HEK293 (cell line): ENCODE measurements at regions not wholly inside any gene's neighbourhood (a gene's known extent, or its start where the extent isn't known, plus 50 kb on each side); places are given as distances from the start of the nearest gene placed in this dataset.

Experiments
- CTCF ChIA-PET: fragments of 350-600 bp; formaldehyde crosslinking; extraction: SDS; loops from one replicate; lab custom pipeline; 2021; ENCODE audit warnings: antibody characterized with exemption; lab: Yijun Ruan, JAX
- POLR2A ChIA-PET: fragments of 300-600 bp; formaldehyde crosslinking; extraction: SDS; loops from one replicate; lab custom pipeline; 2020; ENCODE audit warnings: antibody characterized with exemption, inconsistent platforms; lab: Yijun Ruan, JAX
- H3K27ac ChIP-seq: fragments of 200-500 bp; sonication (Bioruptor generic); 2 replicates; pipeline ENCODE4 v1.5.1; 2014; ENCODE audit warnings: low read depth, low read length, control low read depth, inconsistent platforms; ENCODE audit errors: extremely low read depth
- H3K36me3 ChIP-seq, 2 experiments: fragments of 200-500 bp in 1 of 2; sonication (Bioruptor generic) in 1 of 2; 1 replicate in 1 of 2; 2 replicates in 1 of 2; pipeline ENCODE4 v1.5.1; 2014 to 2017; ENCODE audit warnings: inconsistent platforms in 2 of 2, low read length in 2 of 2; ENCODE audit not compliant: control insufficient read depth in 2 of 2, insufficient read depth in 1 of 2
- H3K4me1 ChIP-seq: fragments of 200-500 bp; sonication (Bioruptor generic); 2 replicates; pipeline ENCODE4 v1.5.1; 2014; ENCODE audit warnings: mild to moderate bottlenecking, low read length, inconsistent platforms; ENCODE audit not compliant: control insufficient read depth, insufficient read depth
- H3K4me3 ChIP-seq: 2 replicates; pipeline ENCODE4 v1.5.1; 2011; ENCODE audit warnings: low read depth, mild to moderate bottlenecking, control low read depth, low read length, moderate library complexity
- H3K9me3 ChIP-seq: fragments of 200-500 bp; sonication (Bioruptor generic); 2 replicates; pipeline ENCODE4 v1.5.1; 2014; ENCODE audit warnings: low read depth, low read length, inconsistent platforms; ENCODE audit not compliant: control insufficient read depth, insufficient read depth
- HOXA7 ChIP-seq: sonication (generic); formaldehyde crosslinking; IDR thresholded peaks from 2 replicates; pipeline ENCODE4 v1.8.1; 2022; ENCODE audit warnings: missing genetic modification reagents, borderline replicate concordance
- KLF1 ChIP-seq: fragments of 450-650 bp; formaldehyde crosslinking; IDR thresholded peaks from 2 replicates; pipeline ENCODE4 v1.5.1; 2016; ENCODE audit warnings: missing biosample characterization, missing genetic modification characterization
- SETDB1 ChIP-seq: IDR thresholded peaks from one replicate; pipeline ENCODE4 v1.6.1; 2017; ENCODE audit warnings: mild to moderate bottlenecking, low read length, moderate library complexity, mixed read lengths; ENCODE audit not compliant: insufficient read length
- ZBTB8A ChIP-seq: fragments of 450-650 bp; formaldehyde crosslinking; IDR thresholded peaks from 2 replicates; pipeline ENCODE4 v1.5.1; 2016; ENCODE audit warnings: missing biosample characterization, missing genetic modification characterization
- ZNF132 ChIP-seq: fragments of 450-650 bp; formaldehyde crosslinking; IDR thresholded peaks from 2 replicates; pipeline ENCODE4 v1.5.1; 2017; ENCODE audit warnings: missing biosample characterization, missing genetic modification characterization, borderline replicate concordance
- ZNF169 ChIP-seq: fragments of 450-650 bp; formaldehyde crosslinking; IDR thresholded peaks from 2 replicates; pipeline ENCODE4 v1.5.1; 2016; ENCODE audit warnings: missing biosample characterization, missing genetic modification characterization
- ZNF174 ChIP-seq: fragments of 450-650 bp; formaldehyde crosslinking; IDR thresholded peaks from 2 replicates; pipeline ENCODE4 v1.5.0; 2017; ENCODE audit warnings: missing biosample characterization, mild to moderate bottlenecking, missing genetic modification characterization
- ZNF214 ChIP-seq: fragments of 450-650 bp; formaldehyde crosslinking; IDR thresholded peaks from 2 replicates; pipeline ENCODE4 v1.5.1; 2017; ENCODE audit warnings: missing biosample characterization, mild to moderate bottlenecking, missing genetic modification characterization, borderline replicate concordance
- ZNF24 ChIP-seq: fragments of 450-650 bp; formaldehyde crosslinking; IDR thresholded peaks from 2 replicates; pipeline ENCODE4 v1.5.1; 2016; ENCODE audit warnings: missing biosample characterization, missing genetic modification characterization
- ZNF302 ChIP-seq: fragments of 450-650 bp; formaldehyde crosslinking; IDR thresholded peaks from 2 replicates; pipeline ENCODE4 v1.5.1; 2016; ENCODE audit warnings: missing biosample characterization, missing genetic modification characterization, low read depth
- ZNF529 ChIP-seq: fragments of 450-650 bp; formaldehyde crosslinking; IDR thresholded peaks from 2 replicates; pipeline ENCODE4 v1.5.1; 2017; ENCODE audit warnings: missing genetic modification characterization, missing biosample characterization; ENCODE audit not compliant: insufficient replicate concordance
- ZNF548 ChIP-seq: fragments of 450-650 bp; formaldehyde crosslinking; IDR thresholded peaks from 2 replicates; pipeline ENCODE4 v1.5.1; 2016; ENCODE audit warnings: missing biosample characterization, missing genetic modification characterization
- ZNF558 ChIP-seq: fragments of 450-650 bp; formaldehyde crosslinking; IDR thresholded peaks from 2 replicates; pipeline ENCODE4 v1.5.1; 2016; ENCODE audit warnings: missing biosample characterization, missing genetic modification characterization
- ZNF596 ChIP-seq: fragments of 450-650 bp; IDR thresholded peaks from 2 replicates; pipeline ENCODE4 v1.5.0; 2018; ENCODE audit warnings: missing biosample characterization, mild to moderate bottlenecking, missing genetic modification characterization, moderate library complexity
- ZNF626 ChIP-seq: fragments of 450-650 bp; sonication (Bioruptor Pico); formaldehyde crosslinking; IDR thresholded peaks from 2 replicates; pipeline ENCODE4 v1.5.1; 2018; ENCODE audit warnings: missing biosample characterization, missing genetic modification characterization, inconsistent platforms
- ZNF76 ChIP-seq: fragments of 450-650 bp; formaldehyde crosslinking; IDR thresholded peaks from 2 replicates; pipeline ENCODE4; 2016; ENCODE audit warnings: low read depth, missing biosample characterization, missing genetic modification characterization, borderline replicate concordance
- ZNF830 ChIP-seq: fragments of 450-650 bp; IDR thresholded peaks from 2 replicates; pipeline ENCODE4 v1.5.0; 2018; ENCODE audit warnings: missing biosample characterization, missing genetic modification characterization, low read depth, mild to moderate bottlenecking, moderate library complexity
- ZNF843 ChIP-seq: fragments of 450-650 bp; formaldehyde crosslinking; IDR thresholded peaks from 2 replicates; pipeline ENCODE4 v1.5.1; 2016; ENCODE audit warnings: missing biosample characterization, missing genetic modification characterization
- TF ChIP-seq, protein P1 (sequence below): fragments of 450-650 bp; formaldehyde crosslinking; IDR thresholded peaks from 2 replicates; pipeline ENCODE4 v1.5.1; 2016; ENCODE audit warnings: missing biosample characterization, missing genetic modification characterization
- TF ChIP-seq, protein P2 (sequence below): fragments of 450-650 bp; formaldehyde crosslinking; IDR thresholded peaks from 2 replicates; pipeline ENCODE4 v1.5.1; 2016; ENCODE audit warnings: missing biosample characterization, missing genetic modification characterization, borderline replicate concordance
- TF ChIP-seq, protein P3 (sequence below): fragments of 450-650 bp; formaldehyde crosslinking; IDR thresholded peaks from 2 replicates; pipeline ENCODE4 v1.5.1; 2016; ENCODE audit warnings: missing biosample characterization, missing genetic modification characterization
- TF ChIP-seq, protein P4 (sequence below): fragments of 450-650 bp; formaldehyde crosslinking; IDR thresholded peaks from 2 replicates; pipeline ENCODE4 v1.5.1; 2016; ENCODE audit warnings: missing biosample characterization, missing genetic modification characterization
- TF ChIP-seq, protein P5 (sequence below): fragments of 450-650 bp; formaldehyde crosslinking; IDR thresholded peaks from 2 replicates; pipeline ENCODE4 v1.5.1; 2016; ENCODE audit warnings: missing biosample characterization, missing genetic modification characterization

DNA sequence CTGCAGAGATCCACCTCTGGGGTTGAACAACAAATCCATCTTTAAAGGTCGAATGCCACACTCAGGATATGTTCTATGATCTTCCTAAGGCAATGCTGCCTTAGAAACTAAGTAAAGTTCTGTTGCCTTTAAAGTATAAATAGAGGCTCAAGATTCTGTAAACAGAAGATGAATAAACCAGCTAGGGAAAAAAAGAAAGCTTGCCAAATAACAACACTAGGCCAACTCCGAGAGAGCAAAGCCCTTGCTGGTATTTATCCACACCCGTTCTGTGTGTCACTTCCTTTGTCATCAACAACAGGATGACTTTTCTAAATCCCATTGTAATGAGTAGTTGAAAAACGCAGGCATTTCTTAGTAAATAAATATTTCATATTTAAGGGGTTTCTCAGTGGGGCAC lies 330.0 kb upstream of the GLI3 start:
- ChIA-PET POLR2A (no interaction called here), CTCF (interaction anchor here (1.0 kb wide), 2 partner anchors 8 to 9 kb away, joined by 3 read pairs; no protein-coding TSS in a partner anchor)
- Histone ChIP-seq H3K9me3 (no peaks in the 10 kb centered on the region), H3K4me3 (no peak overlapping the region), H3K4me1 (no peaks in the 10 kb centered on the region), H3K27ac (no peak overlapping the region), H3K36me3 (no peaks in the 10 kb centered on the region)
- no peak for TF ChIP-seq ZNF548
- TF ChIP-seq ZBTB8A (tag by site-specific recombination): no peak
- TF ChIP-seq SETDB1: no peak
- TF ChIP-seq, protein P1, sequence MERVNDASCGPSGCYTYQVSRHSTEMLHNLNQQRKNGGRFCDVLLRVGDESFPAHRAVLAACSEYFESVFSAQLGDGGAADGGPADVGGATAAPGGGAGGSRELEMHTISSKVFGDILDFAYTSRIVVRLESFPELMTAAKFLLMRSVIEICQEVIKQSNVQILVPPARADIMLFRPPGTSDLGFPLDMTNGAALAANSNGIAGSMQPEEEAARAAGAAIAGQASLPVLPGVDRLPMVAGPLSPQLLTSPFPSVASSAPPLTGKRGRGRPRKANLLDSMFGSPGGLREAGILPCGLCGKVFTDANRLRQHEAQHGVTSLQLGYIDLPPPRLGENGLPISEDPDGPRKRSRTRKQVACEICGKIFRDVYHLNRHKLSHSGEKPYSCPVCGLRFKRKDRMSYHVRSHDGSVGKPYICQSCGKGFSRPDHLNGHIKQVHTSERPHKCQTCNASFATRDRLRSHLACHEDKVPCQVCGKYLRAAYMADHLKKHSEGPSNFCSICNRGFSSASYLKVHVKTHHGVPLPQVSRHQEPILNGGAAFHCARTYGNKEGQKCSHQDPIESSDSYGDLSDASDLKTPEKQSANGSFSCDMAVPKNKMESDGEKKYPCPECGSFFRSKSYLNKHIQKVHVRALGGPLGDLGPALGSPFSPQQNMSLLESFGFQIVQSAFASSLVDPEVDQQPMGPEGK (tag by site-specific recombination): no peak
- TF ChIP-seq ZNF302 (tag by site-specific recombination): no peak
- no peak for TF ChIP-seq ZNF843 (tag by site-specific recombination)
- no peak for TF ChIP-seq KLF1
- no peak for TF ChIP-seq ZNF76 (tag by site-specific recombination)

DNA sequence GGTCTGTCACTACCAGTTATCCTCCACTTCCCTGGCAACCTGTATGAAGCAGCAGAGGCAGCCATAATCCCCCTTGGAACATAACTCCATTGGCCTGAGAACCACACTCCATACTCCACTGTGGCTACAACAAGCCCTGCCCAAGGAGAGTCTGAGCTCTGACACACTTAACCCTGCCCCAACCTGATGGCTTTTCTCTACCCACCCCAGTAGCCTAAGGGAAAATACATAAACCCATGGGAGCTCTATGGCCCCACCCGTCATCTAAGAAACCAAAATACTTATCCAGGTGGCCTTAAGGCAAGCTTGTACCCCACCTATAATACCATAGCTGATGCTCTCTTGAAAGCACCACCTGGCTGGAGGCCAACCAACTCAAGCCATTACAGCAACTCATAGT lies 324.8 kb upstream of the GLI3 start:
- no peaks in the 10 kb centered on the region for H3K9me3 ChIP-seq
- H3K4me1 ChIP-seq: no peaks in the 10 kb centered on the region
- no peak overlapping the region for H3K4me3 ChIP-seq
- no peak overlapping the region for H3K27ac ChIP-seq
- H3K36me3 ChIP-seq: no peaks in the 10 kb centered on the region
- ChIA-PET CTCF (no interaction called here), POLR2A (no interaction called here)
- TF ChIP-seq, protein P2, sequence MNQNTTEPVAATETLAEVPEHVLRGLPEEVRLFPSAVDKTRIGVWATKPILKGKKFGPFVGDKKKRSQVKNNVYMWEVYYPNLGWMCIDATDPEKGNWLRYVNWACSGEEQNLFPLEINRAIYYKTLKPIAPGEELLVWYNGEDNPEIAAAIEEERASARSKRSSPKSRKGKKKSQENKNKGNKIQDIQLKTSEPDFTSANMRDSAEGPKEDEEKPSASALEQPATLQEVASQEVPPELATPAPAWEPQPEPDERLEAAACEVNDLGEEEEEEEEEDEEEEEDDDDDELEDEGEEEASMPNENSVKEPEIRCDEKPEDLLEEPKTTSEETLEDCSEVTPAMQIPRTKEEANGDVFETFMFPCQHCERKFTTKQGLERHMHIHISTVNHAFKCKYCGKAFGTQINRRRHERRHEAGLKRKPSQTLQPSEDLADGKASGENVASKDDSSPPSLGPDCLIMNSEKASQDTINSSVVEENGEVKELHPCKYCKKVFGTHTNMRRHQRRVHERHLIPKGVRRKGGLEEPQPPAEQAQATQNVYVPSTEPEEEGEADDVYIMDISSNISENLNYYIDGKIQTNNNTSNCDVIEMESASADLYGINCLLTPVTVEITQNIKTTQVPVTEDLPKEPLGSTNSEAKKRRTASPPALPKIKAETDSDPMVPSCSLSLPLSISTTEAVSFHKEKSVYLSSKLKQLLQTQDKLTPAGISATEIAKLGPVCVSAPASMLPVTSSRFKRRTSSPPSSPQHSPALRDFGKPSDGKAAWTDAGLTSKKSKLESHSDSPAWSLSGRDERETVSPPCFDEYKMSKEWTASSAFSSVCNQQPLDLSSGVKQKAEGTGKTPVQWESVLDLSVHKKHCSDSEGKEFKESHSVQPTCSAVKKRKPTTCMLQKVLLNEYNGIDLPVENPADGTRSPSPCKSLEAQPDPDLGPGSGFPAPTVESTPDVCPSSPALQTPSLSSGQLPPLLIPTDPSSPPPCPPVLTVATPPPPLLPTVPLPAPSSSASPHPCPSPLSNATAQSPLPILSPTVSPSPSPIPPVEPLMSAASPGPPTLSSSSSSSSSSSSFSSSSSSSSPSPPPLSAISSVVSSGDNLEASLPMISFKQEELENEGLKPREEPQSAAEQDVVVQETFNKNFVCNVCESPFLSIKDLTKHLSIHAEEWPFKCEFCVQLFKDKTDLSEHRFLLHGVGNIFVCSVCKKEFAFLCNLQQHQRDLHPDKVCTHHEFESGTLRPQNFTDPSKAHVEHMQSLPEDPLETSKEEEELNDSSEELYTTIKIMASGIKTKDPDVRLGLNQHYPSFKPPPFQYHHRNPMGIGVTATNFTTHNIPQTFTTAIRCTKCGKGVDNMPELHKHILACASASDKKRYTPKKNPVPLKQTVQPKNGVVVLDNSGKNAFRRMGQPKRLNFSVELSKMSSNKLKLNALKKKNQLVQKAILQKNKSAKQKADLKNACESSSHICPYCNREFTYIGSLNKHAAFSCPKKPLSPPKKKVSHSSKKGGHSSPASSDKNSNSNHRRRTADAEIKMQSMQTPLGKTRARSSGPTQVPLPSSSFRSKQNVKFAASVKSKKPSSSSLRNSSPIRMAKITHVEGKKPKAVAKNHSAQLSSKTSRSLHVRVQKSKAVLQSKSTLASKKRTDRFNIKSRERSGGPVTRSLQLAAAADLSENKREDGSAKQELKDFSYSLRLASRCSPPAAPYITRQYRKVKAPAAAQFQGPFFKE: no peak
- TF ChIP-seq ZNF214: no peak
- TF ChIP-seq, protein P3, sequence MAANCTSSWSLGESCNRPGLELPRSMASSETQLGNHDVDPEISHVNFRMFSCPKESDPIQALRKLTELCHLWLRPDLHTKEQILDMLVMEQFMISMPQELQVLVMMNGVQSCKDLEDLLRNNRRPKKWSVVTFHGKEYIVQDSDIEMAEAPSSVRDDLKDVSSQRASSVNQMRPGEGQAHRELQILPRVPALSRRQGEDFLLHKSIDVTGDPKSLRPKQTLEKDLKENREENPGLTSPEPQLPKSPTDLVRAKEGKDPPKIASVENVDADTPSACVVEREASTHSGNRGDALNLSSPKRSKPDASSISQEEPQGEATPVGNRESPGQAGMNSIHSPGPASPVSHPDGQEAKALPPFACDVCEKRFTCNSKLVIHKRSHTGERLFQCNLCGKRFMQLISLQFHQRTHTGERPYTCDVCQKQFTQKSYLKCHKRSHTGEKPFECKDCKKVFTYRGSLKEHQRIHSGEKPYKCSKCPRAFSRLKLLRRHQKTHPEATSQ: no peak
- TF ChIP-seq, protein P4, sequence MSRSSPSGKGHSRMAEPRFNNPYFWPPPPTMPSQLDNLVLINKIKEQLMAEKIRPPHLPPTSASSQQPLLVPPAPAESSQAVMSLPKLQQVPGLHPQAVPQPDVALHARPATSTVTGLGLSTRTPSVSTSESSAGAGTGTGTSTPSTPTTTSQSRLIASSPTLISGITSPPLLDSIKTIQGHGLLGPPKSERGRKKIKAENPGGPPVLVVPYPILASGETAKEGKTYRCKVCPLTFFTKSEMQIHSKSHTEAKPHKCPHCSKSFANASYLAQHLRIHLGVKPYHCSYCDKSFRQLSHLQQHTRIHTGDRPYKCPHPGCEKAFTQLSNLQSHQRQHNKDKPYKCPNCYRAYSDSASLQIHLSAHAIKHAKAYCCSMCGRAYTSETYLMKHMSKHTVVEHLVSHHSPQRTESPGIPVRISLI (tag by site-specific recombination): no peak
- TF ChIP-seq ZNF558 (tag by site-specific recombination): no peak
- TF ChIP-seq ZNF24 (tag by site-specific recombination): no peak
- no peak for TF ChIP-seq ZNF174
- no peak for TF ChIP-seq ZNF626 (tag by site-specific recombination)
- TF ChIP-seq, protein P5, sequence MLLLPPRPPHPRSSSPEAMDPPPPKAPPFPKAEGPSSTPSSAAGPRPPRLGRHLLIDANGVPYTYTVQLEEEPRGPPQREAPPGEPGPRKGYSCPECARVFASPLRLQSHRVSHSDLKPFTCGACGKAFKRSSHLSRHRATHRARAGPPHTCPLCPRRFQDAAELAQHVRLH (tag by site-specific recombination): no peak
- TF ChIP-seq ZNF529 (tag by site-specific recombination): no peak
- TF ChIP-seq ZNF830 (tag by site-specific recombination): no peak
- TF ChIP-seq ZNF132 (tag by site-specific recombination): no peak
- TF ChIP-seq ZNF596 (tag by site-specific recombination): no peak
- TF ChIP-seq HOXA7: no peak
- no peak for TF ChIP-seq ZNF169 (tag by site-specific recombination)
